GM23338 (cell line): ENCODE measurements at regions not wholly inside any gene's neighbourhood (a gene's known extent, or its start where the extent isn't known, plus 50 kb on each side); places are given as distances from the start of the nearest gene placed in this dataset.

ENCODE experiments used
- ATAC-seq: fragments of 200-7000 bp; cut with Tn5 transposase; 3 replicates; pipeline ENCODE4 v1.9.1; 2020
- DNase-seq: peaks from one replicate; pipeline ENCODE4 v3.0.0-alpha.2; 2015; ENCODE audit warnings: low spot score
- H2AFZ ChIP-seq: fragments of 200-600 bp; sonication (generic); 2 replicates; pipeline ENCODE4 v1.8.0; 2016; ENCODE audit warnings: antibody characterized with exemption, mild to moderate bottlenecking, moderate library complexity
- H3F3A ChIP-seq: fragments of 200-600 bp; sonication (generic); replicated peaks from 2 replicates; pipeline ENCODE4 v1.8.0; 2017; ENCODE audit warnings: antibody characterized with exemption, mixed run types, low read depth
- H3K27ac ChIP-seq: fragments of 200-600 bp; sonication (generic); 2 replicates; pipeline ENCODE4 v1.6.1; 2016; ENCODE audit warnings: low read depth
- H3K27me3 ChIP-seq: fragments of 200-600 bp; sonication (generic); 2 replicates; pipeline ENCODE4 v1.8.0; 2016; ENCODE audit warnings: mild to moderate bottlenecking, mixed run types, moderate library complexity; ENCODE audit not compliant: insufficient read depth
- H3K36me3 ChIP-seq: fragments of 200-600 bp; sonication (generic); 2 replicates; pipeline ENCODE4 v1.8.0; 2016; ENCODE audit warnings: mild to moderate bottlenecking; ENCODE audit not compliant: insufficient read depth
- H3K4me1 ChIP-seq: fragments of 200-600 bp; sonication (generic); 2 replicates; pipeline ENCODE4 v1.8.0; 2016; ENCODE audit warnings: mild to moderate bottlenecking, moderate library complexity; ENCODE audit not compliant: insufficient read depth
- H3K4me2 ChIP-seq: fragments of 200-600 bp; sonication (generic); 2 replicates; pipeline ENCODE4 v1.7.1; 2017; ENCODE audit warnings: mixed run types
- H3K4me3 ChIP-seq: fragments of 200-600 bp; sonication (generic); 2 replicates; pipeline ENCODE4 v1.6.1; 2016; ENCODE audit warnings: mixed run types
- H3K79me2 ChIP-seq: fragments of 200-600 bp; sonication (generic); replicated peaks from 2 replicates; pipeline ENCODE4 v1.8.0; 2017; ENCODE audit warnings: mild to moderate bottlenecking; ENCODE audit not compliant: insufficient read depth
- H3K9me2 ChIP-seq: fragments of 200-600 bp; sonication (generic); 2 replicates; pipeline ENCODE4 v1.8.0; 2017; ENCODE audit not compliant: insufficient read depth
- H4K20me1 ChIP-seq: fragments of 200-600 bp; sonication (generic); replicated peaks from 2 replicates; pipeline ENCODE4 v1.8.0; 2017; ENCODE audit warnings: mild to moderate bottlenecking; ENCODE audit not compliant: insufficient read depth
- H3K27ac Mint-ChIP-seq: 2 replicates; pipeline ENCODE4 v1.8.0; 2020; ENCODE audit warnings: inconsistent platforms, mild to moderate bottlenecking, moderate library complexity, mixed read lengths
- H3K27me3 Mint-ChIP-seq: 3 replicates; pipeline ENCODE4 v1.8.0; 2022; ENCODE audit warnings: low read depth, mild to moderate bottlenecking, moderate library complexity, mixed read lengths, inconsistent platforms; ENCODE audit not compliant: insufficient read depth, poor library complexity
- H3K36me3 Mint-ChIP-seq: 3 replicates; pipeline ENCODE4 v1.8.0; 2021; ENCODE audit warnings: low read depth, mild to moderate bottlenecking, inconsistent platforms, moderate library complexity, mixed read lengths
- H3K4me1 Mint-ChIP-seq: 3 replicates; pipeline ENCODE4 v1.8.0; 2020; ENCODE audit warnings: mild to moderate bottlenecking, inconsistent platforms, mixed read lengths
- H3K4me3 Mint-ChIP-seq: 3 replicates; pipeline ENCODE4 v1.8.0; 2021; ENCODE audit warnings: moderate library complexity, mild to moderate bottlenecking, inconsistent platforms, mixed read lengths
- H3K9me3 Mint-ChIP-seq: 3 replicates; pipeline ENCODE4 v1.8.0; 2020; ENCODE audit warnings: moderate library complexity, mild to moderate bottlenecking, inconsistent platforms, mixed read lengths
- CREB1 ChIP-seq: fragments of 250-450 bp; sonication (Bioruptor Pico); IDR thresholded peaks from 2 replicates; pipeline ENCODE4 v1.5.0; 2020; ENCODE audit warnings: low read depth, mild to moderate bottlenecking, moderate library complexity
- CTCF ChIP-seq, 2 experiments: fragments of 200-600 bp in 1 of 2; sonication (generic) in 1 of 2; conservative IDR thresholded peaks; 2 replicates each; pipeline versions ENCODE4 v1.5.1 to v1.6.1; 2016 to 2017; ENCODE audit warnings: antibody characterized with exemption in 2 of 2, low read depth in 2 of 2, mild to moderate bottlenecking in 2 of 2, moderate library complexity in 1 of 2
- EZH2 ChIP-seq: fragments of 200-600 bp; sonication (generic); IDR thresholded peaks from one replicate; pipeline ENCODE4 v1.8.0; 2017; ENCODE audit warnings: antibody characterized with exemption, mild to moderate bottlenecking, low read depth; ENCODE audit not compliant: unreplicated experiment
- EZH2phosphoT487 ChIP-seq: fragments of 200-600 bp; sonication (generic); IDR thresholded peaks from one replicate; pipeline ENCODE4 v1.8.1; 2018; ENCODE audit warnings: antibody characterized with exemption; ENCODE audit not compliant: unreplicated experiment
- JUNB ChIP-seq: IDR thresholded peaks from one replicate; pipeline ENCODE4 v1.6.1; 2016; ENCODE audit warnings: antibody characterized with exemption; ENCODE audit not compliant: unreplicated experiment
- NANOG ChIP-seq: IDR thresholded peaks from 2 replicates; pipeline ENCODE4 v1.6.1; 2016; ENCODE audit warnings: antibody characterized with exemption, borderline replicate concordance
- POLR2AphosphoS5 ChIP-seq: IDR thresholded peaks from 2 replicates; pipeline ENCODE4 v1.6.1; 2016; ENCODE audit warnings: antibody characterized with exemption, low read depth
- STAT1 ChIP-seq: IDR thresholded peaks from one replicate; pipeline ENCODE4 v1.6.1; 2016; ENCODE audit warnings: antibody characterized with exemption; ENCODE audit not compliant: unreplicated experiment
- ZNF114 ChIP-seq: fragments of 250-450 bp; sonication (Bioruptor Pico); IDR thresholded peaks from 2 replicates; pipeline ENCODE4 v1.5.0; 2020; ENCODE audit warnings: mild to moderate bottlenecking, moderate library complexity
- TF ChIP-seq, protein P1 (sequence below): IDR thresholded peaks from one replicate; pipeline ENCODE4 v1.6.1; 2018; ENCODE audit warnings: antibody characterized with exemption; ENCODE audit not compliant: unreplicated experiment
- TF ChIP-seq, protein P2 (sequence below): fragments of 250-450 bp; sonication (Bioruptor Pico); IDR thresholded peaks from 2 replicates; pipeline ENCODE4 v1.5.0; 2020; ENCODE audit warnings: mild to moderate bottlenecking, moderate library complexity

DNA sequence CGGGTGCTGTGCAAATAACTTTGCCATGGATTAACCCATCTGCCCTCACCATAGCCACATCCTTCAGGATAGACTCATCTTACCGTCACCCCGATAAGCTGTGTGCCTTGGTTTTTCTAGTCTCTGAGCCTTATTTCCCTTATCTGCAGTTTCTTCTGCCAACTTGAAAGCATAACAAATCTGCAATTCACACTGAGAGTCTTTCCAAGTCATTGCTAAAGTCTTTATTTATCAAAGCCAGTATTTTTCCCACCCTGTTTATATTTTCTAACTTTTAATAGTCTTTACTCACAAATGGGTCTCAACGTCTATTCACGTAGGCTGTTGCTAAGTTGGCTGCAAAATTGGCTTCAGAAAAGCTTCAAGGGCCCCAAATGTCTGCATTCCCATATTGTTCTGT, 61.6 kb upstream of the SUCLG2 start (continued):
- TF ChIP-seq POLR2AphosphoS5 (no peak), EZH2phosphoT487 (no peak), NANOG (no peak), EZH2 (no peak), CREB1 (no peak), JUNB (no peak)
- TF ChIP-seq, protein P1, sequence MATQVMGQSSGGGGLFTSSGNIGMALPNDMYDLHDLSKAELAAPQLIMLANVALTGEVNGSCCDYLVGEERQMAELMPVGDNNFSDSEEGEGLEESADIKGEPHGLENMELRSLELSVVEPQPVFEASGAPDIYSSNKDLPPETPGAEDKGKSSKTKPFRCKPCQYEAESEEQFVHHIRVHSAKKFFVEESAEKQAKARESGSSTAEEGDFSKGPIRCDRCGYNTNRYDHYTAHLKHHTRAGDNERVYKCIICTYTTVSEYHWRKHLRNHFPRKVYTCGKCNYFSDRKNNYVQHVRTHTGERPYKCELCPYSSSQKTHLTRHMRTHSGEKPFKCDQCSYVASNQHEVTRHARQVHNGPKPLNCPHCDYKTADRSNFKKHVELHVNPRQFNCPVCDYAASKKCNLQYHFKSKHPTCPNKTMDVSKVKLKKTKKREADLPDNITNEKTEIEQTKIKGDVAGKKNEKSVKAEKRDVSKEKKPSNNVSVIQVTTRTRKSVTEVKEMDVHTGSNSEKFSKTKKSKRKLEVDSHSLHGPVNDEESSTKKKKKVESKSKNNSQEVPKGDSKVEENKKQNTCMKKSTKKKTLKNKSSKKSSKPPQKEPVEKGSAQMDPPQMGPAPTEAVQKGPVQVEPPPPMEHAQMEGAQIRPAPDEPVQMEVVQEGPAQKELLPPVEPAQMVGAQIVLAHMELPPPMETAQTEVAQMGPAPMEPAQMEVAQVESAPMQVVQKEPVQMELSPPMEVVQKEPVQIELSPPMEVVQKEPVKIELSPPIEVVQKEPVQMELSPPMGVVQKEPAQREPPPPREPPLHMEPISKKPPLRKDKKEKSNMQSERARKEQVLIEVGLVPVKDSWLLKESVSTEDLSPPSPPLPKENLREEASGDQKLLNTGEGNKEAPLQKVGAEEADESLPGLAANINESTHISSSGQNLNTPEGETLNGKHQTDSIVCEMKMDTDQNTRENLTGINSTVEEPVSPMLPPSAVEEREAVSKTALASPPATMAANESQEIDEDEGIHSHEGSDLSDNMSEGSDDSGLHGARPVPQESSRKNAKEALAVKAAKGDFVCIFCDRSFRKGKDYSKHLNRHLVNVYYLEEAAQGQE = no peak

- Mint-ChIP-seq H3K9me3 (no peaks in the 10 kb centered on the region), H3K4me1 (peaks cover 20% of the 10 kb centered on the region), H3K27me3 (no peaks in the 10 kb centered on the region), H3K36me3 (no peaks in the 10 kb centered on the region), H3K4me3 (no peak overlapping the region), H3K27ac (peak overlapping the region; percentile 67)
- 0 out of 2 replicates have a peak, but pooled peaks cover 3% of the 10 kb centered on the region for H3K9me2 ChIP-seq
- H4K20me1 ChIP-seq = no peaks in the 10 kb centered on the region
- H3K79me2 ChIP-seq = no peaks in the 10 kb centered on the region
- peak overlapping the region; percentile 86 for H2AFZ ChIP-seq
- DNase-seq (no peak), ATAC-seq (no peak)
- no peaks in the 10 kb centered on the region for H3K36me3 ChIP-seq
- H3K4me1 ChIP-seq = peaks cover 10% of the 10 kb centered on the region
- no peaks in the 10 kb centered on the region for H3K27me3 ChIP-seq
- H3K27ac ChIP-seq = no peak overlapping the region
- no peaks in the 10 kb centered on the region for H3F3A ChIP-seq
- 0 out of 2 replicates have a peak overlapping the region, but pooled peaks have one; percentile 24 for H3K4me2 ChIP-seq
- H3K4me3 ChIP-seq = no peak overlapping the region
- no peak for TF ChIP-seq EZH2phosphoT487
- TF ChIP-seq, protein P2, sequence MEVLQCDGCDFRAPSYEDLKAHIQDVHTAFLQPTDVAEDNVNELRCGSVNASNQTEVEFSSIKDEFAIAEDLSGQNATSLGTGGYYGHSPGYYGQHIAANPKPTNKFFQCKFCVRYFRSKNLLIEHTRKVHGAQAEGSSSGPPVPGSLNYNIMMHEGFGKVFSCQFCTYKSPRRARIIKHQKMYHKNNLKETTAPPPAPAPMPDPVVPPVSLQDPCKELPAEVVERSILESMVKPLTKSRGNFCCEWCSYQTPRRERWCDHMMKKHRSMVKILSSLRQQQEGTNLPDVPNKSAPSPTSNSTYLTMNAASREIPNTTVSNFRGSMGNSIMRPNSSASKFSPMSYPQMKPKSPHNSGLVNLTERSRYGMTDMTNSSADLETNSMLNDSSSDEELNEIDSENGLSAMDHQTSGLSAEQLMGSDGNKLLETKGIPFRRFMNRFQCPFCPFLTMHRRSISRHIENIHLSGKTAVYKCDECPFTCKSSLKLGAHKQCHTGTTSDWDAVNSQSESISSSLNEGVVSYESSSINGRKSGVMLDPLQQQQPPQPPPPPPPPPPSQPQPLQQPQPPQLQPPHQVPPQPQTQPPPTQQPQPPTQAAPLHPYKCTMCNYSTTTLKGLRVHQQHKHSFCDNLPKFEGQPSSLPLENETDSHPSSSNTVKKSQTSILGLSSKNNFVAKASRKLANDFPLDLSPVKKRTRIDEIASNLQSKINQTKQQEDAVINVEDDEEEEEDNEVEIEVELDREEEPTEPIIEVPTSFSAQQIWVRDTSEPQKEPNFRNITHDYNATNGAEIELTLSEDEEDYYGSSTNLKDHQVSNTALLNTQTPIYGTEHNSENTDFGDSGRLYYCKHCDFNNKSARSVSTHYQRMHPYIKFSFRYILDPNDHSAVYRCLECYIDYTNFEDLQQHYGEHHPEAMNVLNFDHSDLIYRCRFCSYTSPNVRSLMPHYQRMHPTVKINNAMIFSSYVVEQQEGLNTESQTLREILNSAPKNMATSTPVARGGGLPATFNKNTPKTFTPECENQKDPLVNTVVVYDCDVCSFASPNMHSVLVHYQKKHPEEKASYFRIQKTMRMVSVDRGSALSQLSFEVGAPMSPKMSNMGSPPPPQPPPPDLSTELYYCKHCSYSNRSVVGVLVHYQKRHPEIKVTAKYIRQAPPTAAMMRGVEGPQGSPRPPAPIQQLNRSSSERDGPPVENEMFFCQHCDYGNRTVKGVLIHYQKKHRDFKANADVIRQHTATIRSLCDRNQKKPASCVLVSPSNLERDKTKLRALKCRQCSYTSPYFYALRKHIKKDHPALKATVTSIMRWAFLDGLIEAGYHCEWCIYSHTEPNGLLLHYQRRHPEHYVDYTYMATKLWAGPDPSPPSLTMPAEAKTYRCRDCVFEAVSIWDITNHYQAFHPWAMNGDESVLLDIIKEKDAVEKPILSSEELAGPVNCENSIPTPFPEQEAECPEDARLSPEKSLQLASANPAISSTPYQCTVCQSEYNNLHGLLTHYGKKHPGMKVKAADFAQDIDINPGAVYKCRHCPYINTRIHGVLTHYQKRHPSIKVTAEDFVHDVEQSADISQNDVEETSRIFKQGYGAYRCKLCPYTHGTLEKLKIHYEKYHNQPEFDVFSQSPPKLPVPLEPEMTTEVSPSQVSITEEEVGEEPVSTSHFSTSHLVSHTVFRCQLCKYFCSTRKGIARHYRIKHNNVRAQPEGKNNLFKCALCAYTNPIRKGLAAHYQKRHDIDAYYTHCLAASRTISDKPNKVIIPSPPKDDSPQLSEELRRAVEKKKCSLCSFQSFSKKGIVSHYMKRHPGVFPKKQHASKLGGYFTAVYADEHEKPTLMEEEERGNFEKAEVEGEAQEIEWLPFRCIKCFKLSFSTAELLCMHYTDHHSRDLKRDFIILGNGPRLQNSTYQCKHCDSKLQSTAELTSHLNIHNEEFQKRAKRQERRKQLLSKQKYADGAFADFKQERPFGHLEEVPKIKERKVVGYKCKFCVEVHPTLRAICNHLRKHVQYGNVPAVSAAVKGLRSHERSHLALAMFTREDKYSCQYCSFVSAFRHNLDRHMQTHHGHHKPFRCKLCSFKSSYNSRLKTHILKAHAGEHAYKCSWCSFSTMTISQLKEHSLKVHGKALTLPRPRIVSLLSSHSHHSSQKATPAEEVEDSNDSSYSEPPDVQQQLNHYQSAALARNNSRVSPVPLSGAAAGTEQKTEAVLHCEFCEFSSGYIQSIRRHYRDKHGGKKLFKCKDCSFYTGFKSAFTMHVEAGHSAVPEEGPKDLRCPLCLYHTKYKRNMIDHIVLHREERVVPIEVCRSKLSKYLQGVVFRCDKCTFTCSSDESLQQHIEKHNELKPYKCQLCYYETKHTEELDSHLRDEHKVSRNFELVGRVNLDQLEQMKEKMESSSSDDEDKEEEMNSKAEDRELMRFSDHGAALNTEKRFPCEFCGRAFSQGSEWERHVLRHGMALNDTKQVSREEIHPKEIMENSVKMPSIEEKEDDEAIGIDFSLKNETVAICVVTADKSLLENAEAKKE (CRISPR knock-in tag) = no peak
- TF ChIP-seq CREB1 = no peak
- no peak for TF ChIP-seq JUNB
- TF ChIP-seq CTCF (conservative IDR thresholded peaks at IDR 0.05; ENCODE audit: low read depth in 2 of 2) = no peak
- no peak for TF ChIP-seq ZNF114 (CRISPR knock-in tag)
- no peak for TF ChIP-seq STAT1
- TF ChIP-seq POLR2AphosphoS5 = no peak
- no peak for TF ChIP-seq EZH2
- no peak for TF ChIP-seq NANOG
These were observed 59.5 kb upstream of the SUCLG2 start for GRCh38 chr3:67713764-67714469.
